Activated CD4-positive, alpha-beta T cell treated with anti-CD3 and anti-CD28 coated beads for 36 hours (primary cell): ENCODE measurements at regions not wholly inside any gene's neighbourhood (a gene's known extent, or its start where the extent isn't known, plus 50 kb on each side); places are given as distances from the start of the nearest gene placed in this dataset.

ENCODE experiments used
- ATAC-seq: fragments of 200-7000 bp; cut with Tn5 transposase; one replicate; pipeline ENCODE4 v1.10.0; 2021; ENCODE audit warnings: mild to moderate bottlenecking, moderate library complexity
- CTCF ChIA-PET: fragments of 350-600 bp; sonication (Branson Sonifier 250); formaldehyde crosslinking; loops from one replicate; lab custom pipeline; 2021; ENCODE audit warnings: antibody characterized with exemption; lab: Charles Lee
- POLR2A ChIA-PET: fragments of 350-600 bp; sonication (Branson Sonifier 250); formaldehyde crosslinking; loops from one replicate; lab custom pipeline; 2021; ENCODE audit warnings: antibody characterized with exemption, inconsistent platforms; lab: Charles Lee
- DNase-seq: peaks from one replicate; pipeline ENCODE4 v3.0.0-alpha.2; 2020
- H3K27ac Mint-ChIP-seq: one replicate; pipeline ENCODE4 v1.8.0; 2021; ENCODE audit warnings: mixed read lengths
- H3K27me3 Mint-ChIP-seq: one replicate; pipeline ENCODE4 v1.8.0; 2021; ENCODE audit warnings: mixed read lengths
- H3K36me3 Mint-ChIP-seq: one replicate; pipeline ENCODE4 v1.8.0; 2021; ENCODE audit warnings: low read depth, mixed read lengths
- H3K4me1 Mint-ChIP-seq: one replicate; pipeline ENCODE4 v1.8.0; 2021; ENCODE audit warnings: mixed read lengths
- H3K4me3 Mint-ChIP-seq: one replicate; pipeline ENCODE4 v1.8.0; 2021; ENCODE audit warnings: mild to moderate bottlenecking, moderate library complexity, mixed read lengths
- H3K9me3 Mint-ChIP-seq: one replicate; pipeline ENCODE4 v1.8.0; 2021; ENCODE audit warnings: low read depth, mixed read lengths
- intact Hi-C, 2 experiments: fragments of 100-400 bp; cut with DNase I in 1 of 2; cut with micrococcal nuclease in 1 of 2; formaldehyde crosslinking; loops; one replicate each; pipeline versions ENCODE4 v1.14.2 to v1.15.1; 2022 to 2024; cut with DNase I, micrococcal nuclease

DNA sequence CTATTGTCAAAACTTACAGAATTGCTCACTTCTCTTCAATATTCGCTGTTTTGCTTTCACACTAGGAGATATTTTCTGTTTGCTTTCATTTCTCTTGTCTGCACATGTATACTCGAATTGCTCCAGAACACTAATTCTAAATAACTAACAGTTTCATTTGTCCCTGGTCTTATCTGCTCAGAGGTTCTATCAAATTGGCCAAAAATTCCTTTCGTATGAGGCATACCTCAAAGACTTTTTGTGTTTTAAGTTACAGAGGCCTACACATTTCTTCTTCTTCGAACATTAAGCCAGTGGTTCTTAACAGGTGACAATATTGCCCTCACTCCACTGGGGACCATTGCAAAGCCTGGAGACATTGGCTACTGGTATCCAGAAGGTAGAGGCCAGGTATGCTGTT, 1314.6 kb downstream of the EFNB2 start:
- ChIA-PET POLR2A (no interaction called here), CTCF (no interaction called here)
- H3K36me3 Mint-ChIP-seq: no peaks in the 10 kb centered on the region
- H3K27ac Mint-ChIP-seq: no peak overlapping the region
- H3K9me3 Mint-ChIP-seq: no peaks in the 10 kb centered on the region
- H3K4me3 Mint-ChIP-seq: no peak overlapping the region
- peaks cover 1% of the 10 kb centered on the region for H3K27me3 Mint-ChIP-seq
- ATAC-seq (no peak), DNase-seq (no peak)
- intact Hi-C loops: no loop called here
- H3K4me1 Mint-ChIP-seq: no peaks in the 10 kb centered on the region

DNA sequence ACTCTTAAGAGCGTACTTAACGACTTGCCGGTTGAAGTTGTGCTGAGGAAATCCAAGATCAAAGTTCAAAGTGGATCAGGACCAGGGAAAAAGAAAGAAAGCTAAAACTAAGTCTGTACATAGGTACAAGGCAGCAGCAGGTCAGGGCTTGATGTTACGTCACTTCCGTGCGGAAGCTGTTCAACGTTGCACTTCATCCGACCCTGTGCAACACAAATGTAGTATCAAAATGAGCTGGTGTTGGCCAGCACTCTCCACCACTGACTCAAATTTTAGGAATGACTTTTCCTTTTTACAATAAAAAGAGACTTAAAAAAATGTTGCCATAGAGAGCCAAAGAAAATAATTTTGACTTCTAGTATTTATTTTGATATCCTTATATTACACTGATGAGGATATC, 1315.4 kb downstream of the EFNB2 start:
- H3K36me3 Mint-ChIP-seq: no peaks in the 10 kb centered on the region
- ChIA-PET CTCF (interaction anchor here (0.5 kb wide), 2 partner anchors 568 to 1896 kb away, joined by 3 read pairs; no protein-coding TSS in a partner anchor), POLR2A (no interaction called here)
- no peak overlapping the region for H3K4me3 Mint-ChIP-seq
- H3K27me3 Mint-ChIP-seq: peaks cover 1% of the 10 kb centered on the region
- ATAC-seq: no peak
- intact Hi-C loops: no loop called here
- no peak overlapping the region for H3K27ac Mint-ChIP-seq
- no peaks in the 10 kb centered on the region for H3K4me1 Mint-ChIP-seq
- no peaks in the 10 kb centered on the region for H3K9me3 Mint-ChIP-seq
- DNase-seq: no peak

DNA sequence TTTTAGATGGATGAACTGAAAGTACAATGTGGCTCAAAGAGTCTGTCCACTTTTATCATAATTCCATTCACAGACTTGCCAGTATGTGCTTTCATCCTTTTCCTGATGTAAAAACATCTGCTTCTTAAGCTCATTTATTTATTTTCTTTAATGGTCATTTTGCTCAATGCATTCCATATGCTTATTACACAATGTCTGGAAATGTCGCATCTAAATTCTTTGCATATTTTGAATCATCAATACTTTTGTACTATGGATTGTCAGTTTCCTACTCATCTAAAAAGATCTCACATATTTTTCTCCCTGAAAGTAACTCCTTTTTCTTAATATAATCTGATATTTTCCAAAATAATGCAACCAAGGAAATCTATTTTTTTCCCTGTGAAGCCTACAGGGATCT, 1315.8 kb downstream of the EFNB2 start:
- intact Hi-C loops: no loop called here
- DNase-seq (no peak), ATAC-seq (no peak)
- Mint-ChIP-seq H3K27ac (no peak overlapping the region), H3K27me3 (peaks cover 1% of the 10 kb centered on the region), H3K4me3 (no peak overlapping the region), H3K36me3 (no peaks in the 10 kb centered on the region), H3K4me1 (no peaks in the 10 kb centered on the region), H3K9me3 (no peaks in the 10 kb centered on the region)
- ChIA-PET CTCF (interaction anchor here (0.5 kb wide), 1 partner anchor 1897 kb away, joined by 3 read pairs; no protein-coding TSS in a partner anchor), POLR2A (no interaction called here)

GRCh38 chr13:105213512-105213911, 1322.0 kb downstream of the EFNB2 start:
- ChIA-PET CTCF (no interaction called here), POLR2A (no interaction called here)
- no peak for DNase-seq
- Mint-ChIP-seq H3K9me3 (no peaks in the 10 kb centered on the region), H3K4me3 (no peak overlapping the region), H3K4me1 (no peaks in the 10 kb centered on the region), H3K27me3 (no peaks in the 10 kb centered on the region), H3K36me3 (no peaks in the 10 kb centered on the region), H3K27ac (no peak overlapping the region)
- no peak for ATAC-seq
- intact Hi-C loops: no loop called here

DNA sequence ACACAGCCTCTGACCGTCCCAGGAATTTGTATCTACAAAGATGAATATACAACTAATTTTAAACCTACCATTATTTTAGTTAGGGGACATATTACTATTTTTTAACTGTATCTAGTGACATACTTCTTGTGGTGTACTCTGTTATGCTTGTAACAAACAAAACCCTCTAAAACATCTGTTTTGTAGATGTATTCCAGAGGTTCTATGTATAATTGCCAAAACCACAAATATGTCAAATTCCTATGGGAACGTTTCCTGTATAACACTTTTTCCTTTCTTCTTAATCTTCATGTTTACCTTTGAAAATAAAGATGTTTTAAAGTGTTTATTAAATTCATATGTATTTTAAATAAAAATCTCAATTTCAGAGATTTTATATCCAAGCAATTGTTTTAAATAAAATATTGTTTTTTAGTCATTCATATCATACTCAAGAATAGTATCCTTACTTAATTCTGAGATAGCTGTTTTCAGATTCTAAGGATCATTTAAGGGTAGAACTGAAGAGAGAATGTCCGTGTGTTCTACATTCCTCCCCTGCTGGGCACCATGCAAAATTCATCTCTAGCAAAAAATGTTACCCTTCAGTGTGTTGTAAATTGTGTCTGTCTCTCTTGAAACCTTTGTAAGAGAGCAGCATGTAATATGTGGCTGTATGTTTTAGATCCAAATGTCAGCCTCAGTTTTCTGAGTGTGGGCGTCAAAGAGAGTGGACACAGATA, 1327.7 kb downstream of the EFNB2 start:
- H3K4me3 Mint-ChIP-seq: no peak overlapping the region
- H3K27ac Mint-ChIP-seq: no peak overlapping the region

GRCh38 chr13:105202354-105202753, 1333.1 kb downstream of the EFNB2 start:
- H3K4me1 Mint-ChIP-seq: no peaks in the 10 kb centered on the region
- no peak for DNase-seq
- POLR2A ChIA-PET: no interaction called here
- intact Hi-C loops: loop anchor here in 1 of 2 experiments (10.0 kb wide), 1 partner anchor 428 kb away; no protein-coding TSS in a partner anchor
- H3K27ac Mint-ChIP-seq: no peak overlapping the region
- no peak for ATAC-seq
- H3K4me3 Mint-ChIP-seq: no peak overlapping the region
- H3K9me3 Mint-ChIP-seq: no peaks in the 10 kb centered on the region
- peaks cover 9% of the 10 kb centered on the region for H3K27me3 Mint-ChIP-seq
- no peaks in the 10 kb centered on the region for H3K36me3 Mint-ChIP-seq
- CTCF ChIA-PET: interaction anchor here (1.0 kb wide), 1 partner anchor 17 kb away, joined by 3 read pairs; no protein-coding TSS in a partner anchor

More for the DNA sequence above, 1327.7 kb downstream of the EFNB2 start:
- no peaks in the 10 kb centered on the region for H3K9me3 Mint-ChIP-seq
- DNase-seq (no peak), ATAC-seq (no peak)
- no peaks in the 10 kb centered on the region for H3K4me1 Mint-ChIP-seq
- intact Hi-C loops: loop anchor here in 1 of 2 experiments (10.0 kb wide), 1 partner anchor 433 kb away; no protein-coding TSS in a partner anchor
- no peaks in the 10 kb centered on the region for H3K36me3 Mint-ChIP-seq
- ChIA-PET POLR2A (no interaction called here), CTCF (no interaction called here)
- H3K27me3 Mint-ChIP-seq: peaks cover 9% of the 10 kb centered on the region

- intact Hi-C loops: loop anchor here in 1 of 2 experiments (10.0 kb wide), 1 partner anchor 427 kb away; no protein-coding TSS in a partner anchor
- Mint-ChIP-seq H3K27me3 (peaks cover 9% of the 10 kb centered on the region), H3K9me3 (no peaks in the 10 kb centered on the region), H3K4me1 (no peaks in the 10 kb centered on the region), H3K27ac (no peak overlapping the region), H3K4me3 (no peak overlapping the region), H3K36me3 (no peaks in the 10 kb centered on the region)
- no peak for DNase-seq
- ChIA-PET CTCF (no interaction called here), POLR2A (no interaction called here)
- ATAC-seq: no peak
These were observed 1334.1 kb downstream of the EFNB2 start for GRCh38 chr13:105201351-105201750.

- CTCF ChIA-PET: no interaction called here
- Mint-ChIP-seq H3K9me3 (no peaks in the 10 kb centered on the region), H3K4me1 (no peaks in the 10 kb centered on the region), H3K4me3 (no peak overlapping the region), H3K27ac (no peak overlapping the region), H3K27me3 (peaks cover 9% of the 10 kb centered on the region), H3K36me3 (no peaks in the 10 kb centered on the region)
- intact Hi-C loops: loop anchor here in 1 of 2 experiments (10.0 kb wide), 1 partner anchor 425 kb away; no protein-coding TSS in a partner anchor
- no peak for DNase-seq
- ATAC-seq: no peak
- POLR2A ChIA-PET: no interaction called here
These were observed 1335.3 kb downstream of the EFNB2 start for GRCh38 chr13:105200181-105200580.

GRCh38 chr13:105196052-105196451, 1339.4 kb downstream of the EFNB2 start:
- Mint-ChIP-seq H3K36me3 (no peaks in the 10 kb centered on the region), H3K27ac (no peak overlapping the region), H3K4me3 (no peak overlapping the region), H3K4me1 (no peaks in the 10 kb centered on the region), H3K9me3 (no peaks in the 10 kb centered on the region), H3K27me3 (no peaks in the 10 kb centered on the region)
- DNase-seq (no peak), ATAC-seq (no peak)
- intact Hi-C loops: no loop called here
- POLR2A ChIA-PET: no interaction called here
- CTCF ChIA-PET: no interaction called here

GRCh38 chr13:105193026-105193425, 1342.4 kb downstream of the EFNB2 start:
- ATAC-seq: no peak
- H3K36me3 Mint-ChIP-seq: no peaks in the 10 kb centered on the region
- no peak overlapping the region for H3K4me3 Mint-ChIP-seq
- CTCF ChIA-PET: no interaction called here
- no peaks in the 10 kb centered on the region for H3K9me3 Mint-ChIP-seq
- H3K4me1 Mint-ChIP-seq: no peaks in the 10 kb centered on the region
- no peak for DNase-seq
- H3K27me3 Mint-ChIP-seq: no peaks in the 10 kb centered on the region
- POLR2A ChIA-PET: no interaction called here
- intact Hi-C loops: no loop called here
- H3K27ac Mint-ChIP-seq: no peak overlapping the region

DNA sequence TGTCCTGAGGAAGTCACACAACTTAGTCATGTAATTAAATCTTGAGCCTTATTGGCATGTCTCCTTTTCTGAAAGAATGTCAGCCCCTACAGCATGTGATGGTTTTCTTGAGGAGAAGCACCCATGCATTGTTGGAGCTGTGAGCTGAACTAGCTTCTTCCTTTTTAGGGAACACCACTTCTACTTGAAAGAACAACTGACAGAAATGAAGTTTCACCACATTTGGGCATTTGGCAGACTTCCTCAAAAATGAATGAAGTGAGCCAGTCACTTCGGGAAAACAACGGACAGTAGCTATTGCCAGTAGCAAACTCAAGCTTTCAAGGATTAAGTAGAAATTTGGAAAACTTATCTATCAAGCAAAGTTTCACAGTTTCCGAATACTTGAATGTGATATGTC, 1351.3 kb downstream of the EFNB2 start:
- Mint-ChIP-seq H3K27me3 (no peaks in the 10 kb centered on the region), H3K4me3 (no peak overlapping the region), H3K9me3 (no peaks in the 10 kb centered on the region), H3K27ac (no peak overlapping the region), H3K36me3 (no peaks in the 10 kb centered on the region), H3K4me1 (no peaks in the 10 kb centered on the region)
- POLR2A ChIA-PET: no interaction called here
- no peak for DNase-seq
- intact Hi-C loops: no loop called here
- CTCF ChIA-PET: interaction anchor here (0.6 kb wide), 1 partner anchor 10 kb away, joined by 4 read pairs; no protein-coding TSS in a partner anchor
- ATAC-seq: no peak

DNA sequence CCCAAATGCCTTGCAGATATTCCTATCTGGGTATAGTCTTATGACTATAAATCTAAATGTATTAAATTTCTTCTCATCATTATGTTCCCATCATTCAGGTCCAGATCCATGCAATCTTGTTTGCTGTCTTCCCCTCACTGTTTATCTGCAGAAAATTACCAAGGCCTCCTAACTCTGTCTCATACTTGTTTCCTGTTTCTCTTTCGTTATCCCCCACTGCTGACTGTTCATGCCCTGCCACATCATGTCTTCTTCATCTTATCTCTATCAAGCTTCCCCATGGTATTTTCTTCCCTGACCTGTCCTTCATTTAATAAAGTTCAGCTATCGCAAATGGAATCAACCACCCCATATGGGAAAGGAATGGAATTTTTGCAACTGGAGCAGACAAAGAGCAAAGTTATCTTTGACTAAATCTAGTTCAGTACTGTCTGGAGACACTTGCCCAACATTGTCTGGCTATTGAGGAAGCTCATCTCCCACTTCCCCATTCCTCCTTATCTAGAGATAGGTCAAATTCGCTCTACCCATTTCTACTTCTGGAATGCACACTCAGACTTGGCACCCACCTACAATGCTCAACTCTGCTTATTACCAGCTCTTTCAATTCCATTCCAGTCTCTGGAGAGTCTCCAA, 1358.1 kb downstream of the EFNB2 start:
- CTCF ChIA-PET: no interaction called here
- DNase-seq (no peak), ATAC-seq (no peak)
- intact Hi-C loops: no loop called here
- Mint-ChIP-seq H3K9me3 (no peaks in the 10 kb centered on the region), H3K27ac (no peak overlapping the region), H3K4me3 (no peak overlapping the region), H3K4me1 (peaks cover 5% of the 10 kb centered on the region), H3K27me3 (no peaks in the 10 kb centered on the region), H3K36me3 (no peaks in the 10 kb centered on the region)
- POLR2A ChIA-PET: no interaction called here
